ENCODE measurements at regions not wholly inside any gene's neighbourhood (a gene's known extent, or its start where the extent isn't known, plus 50 kb on each side); places are given as distances from the start of the nearest gene placed in this dataset.

DNA sequence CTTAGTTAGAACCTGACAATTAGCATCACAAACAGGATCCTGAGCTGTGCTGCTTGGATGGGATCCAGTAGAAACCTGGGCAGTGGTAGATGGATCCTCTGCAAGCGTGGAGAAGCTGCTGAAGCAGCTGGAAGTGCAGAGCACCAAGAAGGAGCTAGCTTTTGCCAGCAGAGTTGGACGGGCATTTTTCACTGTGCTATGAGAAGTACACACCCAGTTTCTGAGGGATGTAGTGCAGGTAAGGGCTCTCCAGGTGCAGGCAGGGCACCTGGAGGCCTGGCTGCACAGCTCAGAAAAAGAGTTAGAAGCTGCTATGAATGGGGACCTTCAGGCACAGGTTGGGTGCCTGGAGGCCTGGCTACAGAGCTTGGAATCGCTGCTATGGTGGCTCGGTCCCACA lies 623.9 kb upstream of the NUDT12 start:
- DNase-seq (ENCODE audit: low spot score) = no peak
- BruUV-seq (replicated peaks) = no TSS peak
- no peak overlapping the region for H3K27ac ChIP-seq (ENCODE audit: low read depth, low read length, poor library complexity, severe bottlenecking)
- H3K36me3 ChIP-seq (ENCODE audit: insufficient read depth, low read length, poor library complexity, severe bottlenecking) = no peaks in the 10 kb centered on the region
- peaks cover 20% of the 10 kb centered on the region for H3K9me3 ChIP-seq (ENCODE audit: low read depth, low read length, poor library complexity, severe bottlenecking)
- ChIA-PET CTCF (no interaction called here), POLR2A (ENCODE audit: low non-redundant PET) (no interaction called here)
- H3K4me1 ChIP-seq (ENCODE audit: insufficient read depth, low read length, poor library complexity, severe bottlenecking) = no peaks in the 10 kb centered on the region
- intact Hi-C loops (cut with micrococcal nuclease; ENCODE audit: unreplicated experiment) = no loop called here
- H3K4me3 ChIP-seq (ENCODE audit: low read depth, low read length, poor library complexity, severe bottlenecking) = no peak overlapping the region
- H3K27me3 ChIP-seq (replicated peaks; ENCODE audit: insufficient read depth, low read depth, low read length, poor library complexity) = no peaks in the 10 kb centered on the region
- TF ChIP-seq, protein P1, sequence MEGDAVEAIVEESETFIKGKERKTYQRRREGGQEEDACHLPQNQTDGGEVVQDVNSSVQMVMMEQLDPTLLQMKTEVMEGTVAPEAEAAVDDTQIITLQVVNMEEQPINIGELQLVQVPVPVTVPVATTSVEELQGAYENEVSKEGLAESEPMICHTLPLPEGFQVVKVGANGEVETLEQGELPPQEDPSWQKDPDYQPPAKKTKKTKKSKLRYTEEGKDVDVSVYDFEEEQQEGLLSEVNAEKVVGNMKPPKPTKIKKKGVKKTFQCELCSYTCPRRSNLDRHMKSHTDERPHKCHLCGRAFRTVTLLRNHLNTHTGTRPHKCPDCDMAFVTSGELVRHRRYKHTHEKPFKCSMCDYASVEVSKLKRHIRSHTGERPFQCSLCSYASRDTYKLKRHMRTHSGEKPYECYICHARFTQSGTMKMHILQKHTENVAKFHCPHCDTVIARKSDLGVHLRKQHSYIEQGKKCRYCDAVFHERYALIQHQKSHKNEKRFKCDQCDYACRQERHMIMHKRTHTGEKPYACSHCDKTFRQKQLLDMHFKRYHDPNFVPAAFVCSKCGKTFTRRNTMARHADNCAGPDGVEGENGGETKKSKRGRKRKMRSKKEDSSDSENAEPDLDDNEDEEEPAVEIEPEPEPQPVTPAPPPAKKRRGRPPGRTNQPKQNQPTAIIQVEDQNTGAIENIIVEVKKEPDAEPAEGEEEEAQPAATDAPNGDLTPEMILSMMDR (conservative IDR thresholded peaks at IDR 0.05; ENCODE audit: low read depth, low read length) = no peak
- TF ChIP-seq EZH2 (IDR thresholded peaks at IDR 0.05; ENCODE audit: borderline replicate concordance, low read depth, low read length, poor library complexity, severe bottlenecking) = no peak

DNA sequence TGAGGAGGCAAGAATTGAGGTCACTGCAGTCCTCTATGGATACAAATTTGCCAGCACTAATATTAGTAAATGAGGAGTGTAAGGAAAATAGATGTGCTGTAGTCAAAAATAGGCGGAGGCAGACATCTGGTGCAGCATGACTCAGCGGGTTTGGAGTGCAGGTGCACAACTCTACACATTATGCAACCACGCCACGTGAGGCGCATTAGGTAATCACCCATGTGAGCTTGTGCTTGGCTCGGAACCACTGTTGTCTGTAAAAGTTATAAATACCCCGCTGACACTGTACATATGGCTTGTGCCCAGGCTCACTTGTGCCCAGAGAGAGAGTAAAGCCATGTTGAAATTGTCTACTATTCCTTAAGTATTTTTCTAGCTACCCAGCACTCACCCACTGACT lies 623.5 kb upstream of the NUDT12 start:
- no peak overlapping the region for H3K4me3 ChIP-seq (ENCODE audit: low read depth, low read length, poor library complexity, severe bottlenecking)
- intact Hi-C loops (cut with micrococcal nuclease; ENCODE audit: unreplicated experiment) = no loop called here
- no peak for TF ChIP-seq EZH2 (IDR thresholded peaks at IDR 0.05; ENCODE audit: borderline replicate concordance, low read depth, low read length, poor library complexity, severe bottlenecking)
- TF ChIP-seq, protein P1 (conservative IDR thresholded peaks at IDR 0.05; ENCODE audit: low read depth, low read length) = no peak
- DNase-seq (ENCODE audit: low spot score) = peak; percentile 17
- no peaks in the 10 kb centered on the region for H3K4me1 ChIP-seq (ENCODE audit: insufficient read depth, low read length, poor library complexity, severe bottlenecking)
- no peaks in the 10 kb centered on the region for H3K36me3 ChIP-seq (ENCODE audit: insufficient read depth, low read length, poor library complexity, severe bottlenecking)
- H3K27me3 ChIP-seq (replicated peaks; ENCODE audit: insufficient read depth, low read depth, low read length, poor library complexity) = no peaks in the 10 kb centered on the region
- no TSS peak for BruUV-seq (replicated peaks)
- ChIA-PET CTCF (no interaction called here), POLR2A (ENCODE audit: low non-redundant PET) (no interaction called here)
- no peak overlapping the region for H3K27ac ChIP-seq (ENCODE audit: low read depth, low read length, poor library complexity, severe bottlenecking)
- peaks cover 24% of the 10 kb centered on the region for H3K9me3 ChIP-seq (ENCODE audit: low read depth, low read length, poor library complexity, severe bottlenecking)

- Histone ChIP-seq H3K36me3 (ENCODE audit: insufficient read depth, low read length, poor library complexity, severe bottlenecking) (no peaks in the 10 kb centered on the region), H3K27me3 (replicated peaks; ENCODE audit: insufficient read depth, low read depth, low read length, poor library complexity) (no peaks in the 10 kb centered on the region), H3K4me1 (ENCODE audit: insufficient read depth, low read length, poor library complexity, severe bottlenecking) (no peaks in the 10 kb centered on the region), H3K9me3 (ENCODE audit: low read depth, low read length, poor library complexity, severe bottlenecking) (peaks cover 41% of the 10 kb centered on the region), H3K4me3 (ENCODE audit: low read depth, low read length, poor library complexity, severe bottlenecking) (no peak overlapping the region), H3K27ac (ENCODE audit: low read depth, low read length, poor library complexity, severe bottlenecking) (no peak overlapping the region)
- intact Hi-C loops (cut with micrococcal nuclease; ENCODE audit: unreplicated experiment) = no loop called here
- TF ChIP-seq EZH2 (IDR thresholded peaks at IDR 0.05; ENCODE audit: borderline replicate concordance, low read depth, low read length, poor library complexity, severe bottlenecking) = no peak
- TF ChIP-seq, protein P1 (conservative IDR thresholded peaks at IDR 0.05; ENCODE audit: low read depth, low read length) = no peak
- POLR2A ChIA-PET (ENCODE audit: low non-redundant PET) = no interaction called here
- no TSS peak for BruUV-seq (replicated peaks)
- CTCF ChIA-PET = no interaction called here
- DNase-seq (ENCODE audit: low spot score) = no peak
Measured at GRCh38 chr5:104184264-104184663, 621.7 kb upstream of the NUDT12 start.

Measured in A673 (cell line).